H1 (cell line): ENCODE measurements at regions not wholly inside any gene's neighbourhood (a gene's known extent, or its start where the extent isn't known, plus 50 kb on each side); places are given as distances from the start of the nearest gene placed in this dataset.

Experiments used
- CTCF ChIA-PET: fragments of 300-600 bp; sonication (Branson Sonifier 250); formaldehyde crosslinking; loops from one replicate; lab custom pipeline; 2021; ENCODE audit not compliant: partially characterized antibody; lab: Charles Lee
- POLR2A ChIA-PET: fragments of 300-600 bp; sonication (Branson Sonifier 250); formaldehyde crosslinking; loops from one replicate; lab custom pipeline; 2021; ENCODE audit warnings: inconsistent platforms; ENCODE audit not compliant: partially characterized antibody; lab: Charles Lee
- DNase-seq, 2 experiments: peaks; one replicate each; pipeline versions ENCODE4 v3.0.0 to v3.0.0-alpha.2; 2010 to 2022; ENCODE audit warnings: low spot score in 2 of 2, low read depth in 1 of 2, mixed read lengths in 1 of 2
- FAIRE-seq: peaks from 2 replicates; lab custom pipeline; 2011; peaks lifted over from hg19 to GRCh38; lab: Jason Lieb, UNC
- H2AFZ ChIP-seq: 2 replicates; pipeline ENCODE4 v1.8.1; 2012; ENCODE audit warnings: low read length, inconsistent platforms
- H2AK5ac ChIP-seq: 2 replicates; pipeline ENCODE4 v1.6.1; 2013; ENCODE audit warnings: low read depth, low read length
- H2BK120ac ChIP-seq: replicated peaks from 2 replicates; pipeline ENCODE3; 2013; ENCODE audit warnings: low read depth, low read length, inconsistent platforms
- H2BK12ac ChIP-seq: 2 replicates; pipeline ENCODE4 v1.6.1; 2013; ENCODE audit warnings: low read depth, low read length
- H2BK15ac ChIP-seq: 2 replicates; pipeline ENCODE4 v1.6.1; 2013; ENCODE audit warnings: low read length
- H2BK20ac ChIP-seq: 2 replicates; pipeline ENCODE4 v1.6.1; 2013; ENCODE audit warnings: low read length
- H2BK5ac ChIP-seq: 2 replicates; pipeline ENCODE4 v1.6.1; 2013; ENCODE audit warnings: low read depth, low read length
- H3K14ac ChIP-seq: 2 replicates; pipeline ENCODE4 v1.6.1; 2013; ENCODE audit warnings: inconsistent platforms; ENCODE audit not compliant: insufficient read length
- H3K18ac ChIP-seq: 2 replicates; pipeline ENCODE4 v1.6.1; 2013; ENCODE audit warnings: low read length; ENCODE audit errors: extremely low read depth
- H3K23ac ChIP-seq: 2 replicates; pipeline ENCODE4 v1.6.1; 2013; ENCODE audit warnings: inconsistent platforms; ENCODE audit not compliant: insufficient read length
- H3K23me2 ChIP-seq: 2 replicates; pipeline ENCODE4 v1.6.1; 2013; ENCODE audit warnings: low read depth, low read length
- H3K27ac ChIP-seq: 2 replicates; pipeline ENCODE4 v1.6.1; 2011; ENCODE audit warnings: low read depth, low read length, inconsistent platforms
- H3K27me3 ChIP-seq, 4 experiments: replicated peaks in 1 of 4; 1 replicate in 1 of 4; 2 replicates in 3 of 4; pipeline versions ENCODE4 v1.6.1 to v1.8.1; 2011 to 2013; ENCODE audit warnings: low read length in 3 of 4, mild to moderate bottlenecking in 3 of 4, inconsistent platforms in 2 of 4, mixed read lengths in 2 of 4, moderate library complexity in 1 of 4; ENCODE audit not compliant: control insufficient read depth in 3 of 4, insufficient read depth in 3 of 4; ENCODE audit errors: extremely low read depth in 1 of 4
- H3K36me3 ChIP-seq, 4 experiments: 2 replicates each; pipeline versions ENCODE4 v1.6.1 to v1.8.1; 2011 to 2013; ENCODE audit warnings: mild to moderate bottlenecking in 4 of 4, low read length in 3 of 4, moderate library complexity in 2 of 4, control low read depth in 1 of 4, inconsistent platforms in 1 of 4; ENCODE audit not compliant: insufficient read depth in 4 of 4, control insufficient read depth in 2 of 4
- H3K4ac ChIP-seq: replicated peaks from 2 replicates; pipeline ENCODE3; 2013; ENCODE audit warnings: low read length, low read depth, mixed read lengths, inconsistent platforms; ENCODE audit not compliant: insufficient read length
- H3K4me1 ChIP-seq, 4 experiments: replicated peaks in 1 of 4; 1 replicate in 1 of 4; 2 replicates in 3 of 4; pipeline versions ENCODE4 v1.6.1 to v1.8.1; 2011 to 2013; ENCODE audit warnings: low read length in 3 of 4, inconsistent platforms in 2 of 4, mixed read lengths in 1 of 4; ENCODE audit not compliant: insufficient read depth in 4 of 4, control insufficient read depth in 3 of 4
- H3K4me2 ChIP-seq, 2 experiments: 2 replicates each; pipeline versions ENCODE4 v1.6.1 to v1.8.1; 2011 to 2013; ENCODE audit warnings: low read depth in 2 of 2, low read length in 2 of 2, control low read depth in 1 of 2, inconsistent platforms in 1 of 2, mild to moderate bottlenecking in 1 of 2; ENCODE audit not compliant: insufficient read depth in 1 of 2
- H3K4me3 ChIP-seq, 4 experiments: fragments of 200-600, 300-600 bp in 1 of 4; sonication (generic), shearing (Covaris generic), sonication (Bioruptor Twin) in 1 of 4; 2 replicates each; pipeline versions ENCODE4 v1.5.1 to v1.8.1; 2011 to 2016; ENCODE audit warnings: low read length in 4 of 4, low read depth in 3 of 4, control low read depth in 2 of 4, inconsistent platforms in 2 of 4, mild to moderate bottlenecking in 2 of 4, mixed read lengths in 1 of 4, moderate library complexity in 1 of 4; ENCODE audit not compliant: insufficient read depth in 2 of 4; ENCODE audit errors: extremely low read depth in 1 of 4
- H3K56ac ChIP-seq: replicated peaks from 2 replicates; pipeline ENCODE3; 2013; ENCODE audit warnings: low read depth, mild to moderate bottlenecking, mixed read lengths, low read length, inconsistent platforms; ENCODE audit not compliant: insufficient read length
- H3K79me1 ChIP-seq: 2 replicates; pipeline ENCODE4 v1.6.1; 2013; ENCODE audit warnings: low read depth, low read length, control low read depth
- H3K79me2 ChIP-seq, 2 experiments: 2 replicates each; pipeline versions ENCODE4 v1.6.1 to v1.8.1; 2012 to 2013; ENCODE audit warnings: low read length in 2 of 2, mild to moderate bottlenecking in 2 of 2, inconsistent platforms in 1 of 2; ENCODE audit not compliant: insufficient read depth in 2 of 2, control insufficient read depth in 1 of 2
- H3K9ac ChIP-seq, 4 experiments: replicated peaks in 1 of 4; 1 replicate in 1 of 4; 2 replicates in 3 of 4; pipeline versions ENCODE4 v1.6.1 to v1.8.1; 2011 to 2013; ENCODE audit warnings: low read depth in 3 of 4, low read length in 3 of 4, control low read depth in 2 of 4, mild to moderate bottlenecking in 2 of 4, moderate library complexity in 2 of 4, inconsistent platforms in 1 of 4; ENCODE audit errors: extremely low read depth in 1 of 4
- H3K9me3 ChIP-seq, 2 experiments: 2 replicates each; pipeline versions ENCODE4 v1.6.1 to v1.8.1; 2012 to 2013; ENCODE audit warnings: mild to moderate bottlenecking in 2 of 2, moderate library complexity in 2 of 2, control low read depth in 1 of 2, inconsistent platforms in 1 of 2, low read depth in 1 of 2, low read length in 1 of 2, mixed read lengths in 1 of 2; ENCODE audit not compliant: insufficient read depth in 2 of 2
- H4K20me1 ChIP-seq, 2 experiments: replicated peaks in 1 of 2; 2 replicates each; pipeline versions ENCODE3 to v1.8.1; 2011 to 2013; ENCODE audit warnings: inconsistent platforms in 2 of 2, low read length in 2 of 2, mild to moderate bottlenecking in 1 of 2; ENCODE audit not compliant: insufficient read depth in 2 of 2, control insufficient read depth in 1 of 2
- H4K5ac ChIP-seq: 2 replicates; pipeline ENCODE4 v1.6.1; 2013; ENCODE audit warnings: low read length, low read depth, mixed read lengths, inconsistent platforms; ENCODE audit not compliant: insufficient read length
- H4K8ac ChIP-seq: 2 replicates; pipeline ENCODE4 v1.8.0; 2013; ENCODE audit warnings: mild to moderate bottlenecking, moderate library complexity, low read length, inconsistent platforms; ENCODE audit not compliant: insufficient read depth; ENCODE audit errors: extremely low read depth
- H4K91ac ChIP-seq: replicated peaks from 2 replicates; pipeline ENCODE3; 2013; ENCODE audit warnings: low read length, mixed read lengths, inconsistent platforms; ENCODE audit not compliant: insufficient read length
- ASH2L ChIP-seq: fragments of 200-600, 300-600 bp; sonication (generic); IDR thresholded peaks from one replicate; pipeline ENCODE4 v1.7.1; 2017; ENCODE audit warnings: low read length
- CBX5 ChIP-seq: fragments of 300-800, 300-1000 bp; sonication (generic); IDR thresholded peaks from 2 replicates; pipeline ENCODE4 v1.7.1; 2016; ENCODE audit warnings: antibody characterized with exemption, low read length, low read depth
- CHD2 ChIP-seq: IDR thresholded peaks from 2 replicates; pipeline ENCODE4 v1.6.1; 2012; ENCODE audit warnings: low read length, improper control_type of control experiment
- NRF1 ChIP-seq: IDR thresholded peaks from 2 replicates; pipeline ENCODE4 v1.6.1; 2011; ENCODE audit warnings: mild to moderate bottlenecking, low read depth, low read length, improper control_type of control experiment
- SRF ChIP-seq: IDR thresholded peaks from 2 replicates; pipeline ENCODE4 v1.6.1; 2011; ENCODE audit warnings: mild to moderate bottlenecking, low read depth, low read length, moderate library complexity
- TAF1 ChIP-seq: IDR thresholded peaks from 2 replicates; pipeline ENCODE4 v1.6.1; 2011; ENCODE audit warnings: mild to moderate bottlenecking, low read depth, low read length
- TCF12 ChIP-seq: IDR thresholded peaks from 2 replicates; pipeline ENCODE4 v1.6.1; 2011; ENCODE audit warnings: low read depth, mild to moderate bottlenecking, low read length
- ZNF274 ChIP-seq: IDR thresholded peaks from 2 replicates; pipeline ENCODE4 v1.7.0; 2012; ENCODE audit warnings: low read length, borderline replicate concordance; ENCODE audit errors: extremely low read depth
- WGBS, 2 experiments: shearing (Covaris generic) in 1 of 2; methylation state at CpG; one replicate each; pipeline versions ENCODE4 v1.1.6 to v1.1.7; 2013 to 2015; ENCODE audit warnings: low lambda C conversion rate in 2 of 2, mixed read lengths in 2 of 2, inconsistent platforms in 1 of 2, low coverage in 1 of 2, missing lambda C conversion rate in 1 of 2; ENCODE audit not compliant: insufficient replicate concordance in 2 of 2, insufficient coverage in 1 of 2, insufficient read length in 1 of 2; ENCODE audit errors: extremely low coverage in 1 of 2, missing lambda C conversion rate in 1 of 2; 5-methylcytosine and 5-hydroxymethylcytosine counted together

DNA sequence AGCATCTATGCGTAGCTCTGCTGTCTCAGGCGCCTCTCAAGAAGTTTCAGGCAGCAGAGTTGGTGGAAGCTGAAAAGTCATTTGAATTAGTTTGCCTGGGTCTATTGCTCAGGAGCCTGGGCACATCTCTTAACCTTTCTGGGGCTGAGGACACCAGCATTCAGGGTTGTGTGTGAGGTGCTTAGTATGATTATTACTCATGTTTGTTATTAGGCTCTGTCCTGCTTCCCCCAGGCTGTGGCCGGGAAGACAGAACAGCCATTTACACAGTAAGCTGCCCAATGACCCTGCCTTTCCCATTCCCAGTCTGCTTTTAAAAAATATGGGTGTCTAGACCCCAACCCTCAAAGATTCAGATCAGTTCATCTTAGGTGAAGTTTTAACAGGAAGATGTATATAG, 53.9 kb upstream of the CACNA1E start:
- H3K23ac ChIP-seq = no peak overlapping the region
- no peak overlapping the region for H2AK5ac ChIP-seq
- no peaks in the 10 kb centered on the region for H4K20me1 ChIP-seq
- H3K56ac ChIP-seq = no peak overlapping the region
- H2BK120ac ChIP-seq = no peak overlapping the region
- H3K4me2 ChIP-seq = no peak overlapping the region
- no peaks in the 10 kb centered on the region for H3K36me3 ChIP-seq
- no peak overlapping the region for H2BK20ac ChIP-seq
- POLR2A ChIA-PET = no interaction called here
- no peaks in the 10 kb centered on the region for H3K9me3 ChIP-seq
- DNase-seq (no peak), FAIRE-seq (no peak)
- peaks cover 0 to 4% (median 0%) of the 10 kb centered on the region in 4 experiments; a peak in 2 of 7 replicates for H3K27me3 ChIP-seq
- TF ChIP-seq TAF1 (no peak), NRF1 (no peak), CHD2 (no peak), TCF12 (no peak), ASH2L (no peak), CBX5 (no peak), ZNF274 (no peak), SRF (no peak)
- no peak overlapping the region for H3K27ac ChIP-seq
- H3K4me3 ChIP-seq = no peak overlapping the region
- no peak overlapping the region for H2BK15ac ChIP-seq
- H4K8ac ChIP-seq = no peak overlapping the region
- no peaks in the 10 kb centered on the region for H3K79me2 ChIP-seq
- no peak overlapping the region for H3K14ac ChIP-seq
- H4K91ac ChIP-seq = no peak overlapping the region
- H3K79me1 ChIP-seq = no peaks in the 10 kb centered on the region
- 80% methylated on average over 3 of the region's 3 CpGs; no CpG with 5 or more reads in 1 of the 2 experiments for WGBS, 2 experiments
- H3K18ac ChIP-seq = no peak overlapping the region
- peaks cover 14% of the 10 kb centered on the region; the same call in 1 of the 2 replicates for H3K23me2 ChIP-seq
- H3K4me1 ChIP-seq = 0 out of 7 replicates have a peak, but pooled peaks cover 0 to 1% (median 0%) of the 10 kb centered on the region in 4 experiments
- H2AFZ ChIP-seq = no peak overlapping the region
- CTCF ChIA-PET = interaction anchor here (1.1 to 3.5 kb wide), 11 partner anchors 9 to 507 kb away, joined by 3 to 26 read pairs (median 4); no protein-coding TSS in a partner anchor
- H3K4ac ChIP-seq = no peak overlapping the region
- no peak overlapping the region for H3K9ac ChIP-seq
- H4K5ac ChIP-seq = no peak overlapping the region
- no peak overlapping the region for H2BK5ac ChIP-seq
- no peak overlapping the region for H2BK12ac ChIP-seq
